Coronary artery (tissue), 2 donors: ENCODE measurements at regions not wholly inside any gene's neighbourhood (a gene's known extent, or its start where the extent isn't known, plus 50 kb on each side); places are given as distances from the start of the nearest gene placed in this dataset.

ENCODE experiments used
- DNase-seq: peaks from one replicate; pipeline ENCODE4 v3.0.0-alpha.2; 2017; ENCODE audit warnings: low spot score
- H3K27ac ChIP-seq, 2 donors: fragments of 200-600 bp; sonication (generic); one replicate each; pipeline ENCODE4 v1.5.1; 2016 to 2019
- H3K4me3 ChIP-seq: fragments of 200-600 bp; sonication (generic); 2 replicates; pipeline ENCODE4 v1.5.1; 2016; ENCODE audit warnings: mild to moderate bottlenecking, moderate library complexity
- TF ChIP-seq, protein P1 (sequence below): fragments of 200-600 bp; sonication (generic); IDR thresholded peaks from one replicate; pipeline ENCODE4 v1.5.1; 2019; ENCODE audit warnings: antibody characterized with exemption

DNA sequence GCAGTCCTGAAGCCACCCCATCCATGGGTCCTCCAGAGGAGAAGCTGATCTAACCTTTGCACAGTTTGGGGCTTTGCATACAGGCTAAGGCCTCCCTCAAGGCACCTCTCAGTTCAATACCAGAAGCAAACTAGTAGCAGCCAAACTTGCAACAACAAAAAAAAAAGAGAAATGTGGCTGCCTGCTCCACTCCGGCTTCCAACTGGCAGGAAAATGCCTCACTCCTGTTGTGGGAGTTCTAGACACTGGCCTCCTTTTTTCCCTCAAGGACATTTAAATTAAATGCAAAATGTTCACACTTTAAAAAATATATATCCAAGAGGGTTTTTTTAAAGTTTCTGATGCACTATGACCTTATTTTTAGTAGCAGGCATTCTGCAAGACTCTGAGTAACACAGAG, 216.0 kb upstream of the TPM1 start:
- no peak for DNase-seq
- no peak overlapping the region for H3K4me3 ChIP-seq
- no peak overlapping the region for H3K27ac ChIP-seq
- TF ChIP-seq, protein P1, sequence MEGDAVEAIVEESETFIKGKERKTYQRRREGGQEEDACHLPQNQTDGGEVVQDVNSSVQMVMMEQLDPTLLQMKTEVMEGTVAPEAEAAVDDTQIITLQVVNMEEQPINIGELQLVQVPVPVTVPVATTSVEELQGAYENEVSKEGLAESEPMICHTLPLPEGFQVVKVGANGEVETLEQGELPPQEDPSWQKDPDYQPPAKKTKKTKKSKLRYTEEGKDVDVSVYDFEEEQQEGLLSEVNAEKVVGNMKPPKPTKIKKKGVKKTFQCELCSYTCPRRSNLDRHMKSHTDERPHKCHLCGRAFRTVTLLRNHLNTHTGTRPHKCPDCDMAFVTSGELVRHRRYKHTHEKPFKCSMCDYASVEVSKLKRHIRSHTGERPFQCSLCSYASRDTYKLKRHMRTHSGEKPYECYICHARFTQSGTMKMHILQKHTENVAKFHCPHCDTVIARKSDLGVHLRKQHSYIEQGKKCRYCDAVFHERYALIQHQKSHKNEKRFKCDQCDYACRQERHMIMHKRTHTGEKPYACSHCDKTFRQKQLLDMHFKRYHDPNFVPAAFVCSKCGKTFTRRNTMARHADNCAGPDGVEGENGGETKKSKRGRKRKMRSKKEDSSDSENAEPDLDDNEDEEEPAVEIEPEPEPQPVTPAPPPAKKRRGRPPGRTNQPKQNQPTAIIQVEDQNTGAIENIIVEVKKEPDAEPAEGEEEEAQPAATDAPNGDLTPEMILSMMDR = no peak

DNA sequence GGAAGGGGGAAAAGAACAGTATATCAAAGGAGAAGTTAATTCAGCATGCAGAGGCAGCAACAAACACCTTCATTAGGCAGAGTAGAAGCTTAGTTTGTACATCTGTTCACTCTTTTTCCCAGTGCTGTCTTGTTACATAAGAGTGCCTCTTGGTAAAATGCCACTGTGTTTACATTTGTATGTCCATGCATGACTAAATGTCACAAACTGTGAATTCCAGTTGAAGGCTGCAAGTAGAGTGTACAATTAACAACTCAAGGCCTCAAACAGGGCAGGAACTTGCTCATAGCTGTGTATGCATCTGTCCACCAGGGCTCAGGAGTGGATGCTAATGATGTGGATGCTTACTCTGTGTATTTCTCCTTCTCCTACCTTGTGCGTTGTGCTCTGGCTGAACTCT, 214.2 kb upstream of the TPM1 start:
- DNase-seq = no peak
- Histone ChIP-seq H3K4me3 (no peak overlapping the region), H3K27ac (no peak overlapping the region)
- TF ChIP-seq, protein P1 = no peak

DNA sequence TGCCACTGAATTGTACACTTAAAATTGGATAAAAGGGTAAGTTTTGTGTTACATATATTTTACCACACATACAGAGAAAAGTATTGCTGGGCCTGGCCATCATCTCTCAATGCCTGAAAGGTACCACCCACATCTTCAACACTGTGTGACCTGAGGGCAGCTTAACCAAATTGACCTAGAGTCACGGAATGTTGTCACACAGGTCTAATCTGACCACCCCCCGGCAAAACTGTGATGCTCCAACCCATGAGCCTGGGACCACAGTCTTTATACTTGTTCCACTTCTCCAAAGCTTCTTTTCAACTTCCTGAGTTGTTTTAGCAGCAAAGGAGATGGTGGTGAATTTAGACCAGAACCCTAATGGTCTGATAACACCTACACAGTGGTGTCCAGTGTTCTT, 210.3 kb upstream of the TPM1 start:
- Histone ChIP-seq H3K27ac (no peak overlapping the region), H3K4me3 (no peak overlapping the region)
- DNase-seq = no peak
- TF ChIP-seq, protein P1 = no peak

DNA sequence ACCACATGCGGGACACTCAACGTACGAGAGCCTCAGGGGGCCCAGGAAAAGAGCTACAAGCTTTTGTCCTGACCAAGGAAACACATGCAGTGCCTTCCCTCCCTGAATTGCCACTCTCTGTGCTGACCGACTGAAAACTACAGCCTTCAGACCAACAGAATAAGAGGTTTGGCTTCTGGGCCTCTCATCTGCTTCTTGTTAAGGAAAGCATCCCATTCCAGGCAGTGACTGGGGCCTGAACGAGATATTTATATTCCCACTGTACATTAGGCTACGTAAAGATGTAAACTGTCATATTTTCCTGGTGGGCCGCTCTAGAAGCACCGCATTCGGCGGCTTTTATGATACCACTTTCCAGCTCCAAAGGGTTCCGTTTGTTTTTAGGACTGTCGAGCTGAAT, 208.9 kb upstream of the TPM1 start:
- Histone ChIP-seq H3K4me3 (no peak overlapping the region), H3K27ac (no peak overlapping the region)
- DNase-seq = no peak
- TF ChIP-seq, protein P1 = no peak

DNA sequence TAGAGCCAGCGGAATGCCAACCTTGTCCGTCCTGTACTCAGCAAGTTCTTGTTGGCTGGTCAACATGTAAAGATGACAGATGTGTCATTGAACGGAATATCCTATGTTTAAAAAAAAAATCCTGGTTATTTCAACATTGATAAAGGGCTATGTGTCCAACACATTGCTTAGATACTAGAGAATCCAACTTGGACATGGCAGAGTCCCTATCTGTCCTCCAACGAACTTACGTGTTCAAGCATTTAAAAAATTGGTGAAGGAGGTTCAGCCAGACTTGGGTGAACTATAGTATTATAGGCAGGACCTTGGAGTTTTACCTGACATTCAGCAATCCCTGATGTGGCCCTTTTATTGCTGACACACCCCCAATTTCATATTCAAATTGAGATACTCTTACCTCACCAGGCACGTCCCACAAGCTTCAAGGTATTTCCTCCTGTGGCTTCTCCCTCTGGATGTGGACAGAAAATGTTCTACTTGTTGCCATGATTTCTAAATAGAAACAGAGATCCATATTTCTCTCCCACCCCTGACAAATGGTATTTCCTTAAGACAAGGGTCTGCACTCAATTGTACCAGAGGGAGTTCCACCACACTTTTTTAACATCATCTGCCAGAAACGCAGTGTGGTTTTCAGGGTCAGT, 207.7 kb upstream of the TPM1 start:
- Histone ChIP-seq H3K27ac (no peak overlapping the region), H3K4me3 (no peak overlapping the region)
- DNase-seq = no peak
- TF ChIP-seq, protein P1 = no peak

DNA sequence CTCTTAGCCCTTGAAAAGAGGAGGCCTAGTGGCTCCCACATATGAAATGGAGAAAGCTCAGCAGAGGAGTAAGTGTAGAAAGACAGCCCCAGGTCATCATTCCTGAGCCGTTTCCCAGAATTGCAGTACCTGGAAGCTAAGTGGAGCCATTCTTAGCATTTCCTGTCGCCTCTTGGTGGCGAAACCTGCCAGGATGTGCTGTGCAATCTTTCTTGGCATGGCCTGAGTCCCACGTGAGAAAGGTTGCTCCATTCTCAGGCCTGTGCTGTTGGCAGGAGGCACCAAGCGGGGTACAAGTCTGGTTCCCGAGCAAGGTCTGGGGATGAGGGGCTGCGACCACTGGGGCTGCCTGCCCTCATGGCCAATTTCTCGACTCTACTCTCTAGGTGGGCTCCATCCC, 207.2 kb upstream of the TPM1 start:
- Histone ChIP-seq H3K4me3 (no peak overlapping the region), H3K27ac (no peak overlapping the region)
- DNase-seq = no peak
- TF ChIP-seq, protein P1 = no peak

DNA sequence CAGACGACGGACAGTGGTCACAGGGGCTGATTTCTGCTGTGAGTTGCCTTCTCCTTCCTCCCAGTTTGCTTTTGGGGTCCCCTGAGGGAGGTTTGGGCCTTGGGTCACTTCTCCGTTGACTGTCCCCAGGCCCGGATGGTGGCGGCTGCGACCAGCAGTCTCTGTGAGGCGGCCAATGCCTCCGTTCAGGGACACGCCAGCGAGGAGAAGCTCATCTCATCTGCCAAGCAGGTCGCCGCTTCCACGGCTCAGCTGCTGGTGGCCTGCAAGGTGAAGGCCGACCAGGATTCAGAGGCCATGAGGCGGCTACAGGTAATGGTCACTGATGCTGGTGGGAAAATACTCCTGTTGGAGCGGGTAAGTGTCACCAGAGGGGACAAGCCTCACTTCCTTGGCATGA, 206.8 kb upstream of the TPM1 start:
- TF ChIP-seq, protein P1 = no peak
- Histone ChIP-seq H3K27ac (no peak overlapping the region), H3K4me3 (no peak overlapping the region)
- no peak for DNase-seq
